Inflammatory macrophage treated with lipopolysaccharide for 1 hour (primary cell): ENCODE measurements at regions not wholly inside any gene's neighbourhood (a gene's known extent, or its start where the extent isn't known, plus 50 kb on each side); places are given as distances from the start of the nearest gene placed in this dataset.

Experiments used
- DNase-seq, 2 donors: peaks; one replicate each; pipeline ENCODE4 v3.0.0-alpha.2; 2020 to 2022

GRCh38 chr10:118408181-118408580 lies 66.1 kb upstream of the FAM204A start:
- DNase-seq, result no peak

- no peak for DNase-seq
Observed at GRCh38 chr10:118407777-118408176, 65.7 kb upstream of the FAM204A start.

- no peak for DNase-seq
Observed at GRCh38 chr10:118407026-118407425, 64.9 kb upstream of the FAM204A start.

DNA sequence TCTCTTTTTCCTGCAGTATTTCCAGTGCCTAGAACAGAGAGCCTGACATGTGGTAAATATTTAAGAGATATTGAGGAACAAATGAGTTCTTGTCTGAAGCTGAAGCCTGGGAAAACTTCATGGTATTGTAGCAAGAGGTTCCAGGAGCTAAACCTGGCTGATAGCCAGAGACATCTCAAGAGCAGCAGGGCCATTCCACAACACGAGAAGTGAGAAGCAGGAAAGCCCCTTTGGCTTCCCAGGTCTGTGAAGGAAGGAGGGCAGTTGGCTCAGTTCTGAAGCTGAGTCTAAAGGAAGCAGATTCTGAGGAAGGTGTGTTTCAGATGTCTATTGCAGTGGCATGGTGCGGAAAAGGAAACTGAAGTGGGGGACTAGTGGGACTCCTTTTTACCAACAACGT lies 63.8 kb upstream of the FAM204A start:
- DNase-seq, result no peak

- no peak for DNase-seq
Observed at GRCh38 chr10:118403967-118404366, 61.8 kb upstream of the FAM204A start.

GRCh38 chr10:118401708-118402193 lies 59.6 kb upstream of the FAM204A start:
- DNase-seq, result no peak

DNA sequence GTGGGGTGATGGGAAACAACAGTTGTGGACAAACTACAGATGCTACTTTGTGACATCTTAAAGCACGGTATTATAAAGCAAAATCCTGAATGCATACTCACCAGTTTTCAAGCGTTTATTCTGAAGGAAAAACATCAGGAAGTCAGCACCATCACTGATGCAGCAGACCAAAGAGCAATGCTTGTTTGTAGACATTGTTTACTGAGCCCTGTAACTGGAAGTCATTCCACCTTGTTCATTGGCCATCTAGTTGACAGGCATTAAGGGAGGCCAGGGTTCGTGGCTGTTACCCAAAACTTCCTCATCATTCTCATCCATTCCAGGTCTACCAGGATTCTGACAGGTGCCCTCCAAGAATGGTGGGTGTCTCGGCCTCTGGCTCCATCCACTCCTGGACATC lies 55.3 kb upstream of the FAM204A start:
- no peak for DNase-seq

DNA sequence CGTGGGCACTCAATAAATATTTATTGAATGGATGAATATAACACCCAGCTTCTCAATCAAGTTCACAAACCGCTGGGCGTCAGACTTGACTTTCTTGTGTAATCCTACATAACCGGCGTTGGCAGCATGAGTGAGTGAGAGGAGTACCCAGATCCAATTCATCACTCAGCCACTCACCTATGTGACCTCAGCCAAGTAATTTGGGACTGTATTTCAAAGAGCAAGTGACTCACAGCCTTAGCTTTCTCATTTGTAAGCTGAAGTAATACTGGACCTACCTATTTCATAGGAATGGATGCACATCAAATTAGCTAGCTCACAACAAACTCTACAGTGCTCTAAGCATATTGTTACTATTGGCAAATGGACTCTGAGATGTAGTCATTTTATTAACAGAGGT lies 53.8 kb upstream of the FAM204A start:
- DNase-seq, result no peak

GRCh38 chr10:118394301-118395200 lies 52.4 kb upstream of the FAM204A start:
- DNase-seq, result peak; percentile 18 to 35

DNA sequence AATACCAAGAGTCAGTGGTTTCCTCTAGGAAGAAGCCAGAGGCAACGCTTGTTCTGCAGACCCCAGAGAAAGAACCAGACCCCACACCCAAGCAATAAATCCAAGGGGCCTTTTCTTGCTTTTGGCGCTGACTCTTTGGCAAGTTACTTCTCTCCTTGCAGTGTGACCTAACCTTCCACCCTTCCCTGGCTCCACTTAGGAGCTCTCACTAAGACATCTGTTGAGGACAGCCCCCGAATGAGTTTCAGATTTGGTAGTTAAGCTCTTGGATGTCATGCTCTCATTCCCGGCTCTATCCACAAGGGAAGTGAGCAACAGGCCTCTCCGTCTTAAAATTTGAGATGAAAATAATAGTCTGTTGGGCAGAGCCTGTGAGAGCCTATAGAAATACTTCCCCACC lies 50.6 kb upstream of the FAM204A start:
- no peak for DNase-seq
